Femur (tissue), 1 donor: ENCODE measurements at regions not wholly inside any gene's neighbourhood (a gene's known extent, or its start where the extent isn't known, plus 50 kb on each side); places are given as distances from the start of the nearest gene placed in this dataset.
A peak's percentile ranks its signal among the peaks of the same experiment; 100 is the strongest.

Source experiments
- DNase-seq: peaks from one replicate; pipeline ENCODE4 v3.0.0-alpha.2; 2017

- DNase-seq: peak; percentile 50
Measured at GRCh38 chr17:45729294-45729907, 54.7 kb upstream of the CRHR1 start.

GRCh38 chr17:45730192-45730591 is 53.9 kb upstream of the CRHR1 start:
- DNase-seq: no peak

- DNase-seq: no peak
Measured at GRCh38 chr17:45731459-45731858, 52.7 kb upstream of the CRHR1 start.

- no peak for DNase-seq
Measured at GRCh38 chr17:45732926-45733505, 51.1 kb upstream of the CRHR1 start.

- DNase-seq: no peak
Measured at GRCh38 chr17:45733781-45734180, 50.3 kb upstream of the CRHR1 start.
